ENCODE measurements at regions not wholly inside any gene's neighbourhood (a gene's known extent, or its start where the extent isn't known, plus 50 kb on each side); places are given as distances from the start of the nearest gene placed in this dataset.

- DNase-seq (no peak), ATAC-seq (ENCODE audit: low read depth) (no peak)
- ChIA-PET CTCF (no interaction called here), POLR2A (no interaction called here)
- no peaks in the 10 kb centered on the region for H4K20me1 ChIP-seq (ENCODE audit: control insufficient read depth, insufficient read depth, low read length, poor library complexity, severe bottlenecking)
- 100% methylated on average over 3 of the region's 3 CpGs for WGBS (ENCODE audit: insufficient coverage)
- H3K4me2 ChIP-seq (replicated peaks; ENCODE audit: low read depth, low read length, poor library complexity, severe bottlenecking) = no peak overlapping the region
- Mint-ChIP-seq H3K4me1 (no peaks in the 10 kb centered on the region), H3K9me3 (ENCODE audit: insufficient read depth) (peaks cover 9% of the 10 kb centered on the region), H3K27ac (no peak overlapping the region), H3K4me3 (no peak overlapping the region), H3K27me3 (peaks cover 24% of the 10 kb centered on the region)
- H3K9me3 ChIP-seq (ENCODE audit: control extremely low read depth in 1 of 3, control insufficient read depth in 2 of 3, insufficient read depth in 1 of 3, low read length in 2 of 3) = peaks cover 0 to 16% (median 0%) of the 10 kb centered on the region in 3 donors
- H3K4me3 ChIP-seq (ENCODE audit: control extremely low read depth in 1 of 5, extremely low read depth in 1 of 5, insufficient read depth in 1 of 5, low read depth in 2 of 5, low read length in 4 of 5) = no peak overlapping the region
- H3K27me3 ChIP-seq (replicated peaks in 1 of 4; ENCODE audit: control extremely low read depth in 1 of 4, control insufficient read depth in 3 of 4, insufficient read depth in 4 of 4, low read length in 3 of 4) = no peaks in the 10 kb centered on the region
- H2AFZ ChIP-seq (ENCODE audit: insufficient read depth, low read depth, low read length, poor library complexity, severe bottlenecking) = no peak overlapping the region
- TF ChIP-seq CTCF (IDR thresholded peaks at IDR 0.05) (no peak), EZH2 (IDR thresholded peaks at IDR 0.05; ENCODE audit: borderline replicate concordance, insufficient read depth, low read depth, low read length, poor library complexity, severe bottlenecking) (no peak)
- H3K4me1 ChIP-seq (ENCODE audit: control insufficient read depth in 2 of 2, insufficient read depth in 2 of 2, low read length in 2 of 2) = no peaks in the 10 kb centered on the region
- H3K9ac ChIP-seq (ENCODE audit: low read length) = no peak overlapping the region
- no peaks in the 10 kb centered on the region for H3K79me2 ChIP-seq (ENCODE audit: control insufficient read depth, insufficient read depth, low read length)
- intact Hi-C loops (cut with micrococcal nuclease) = no loop called here
- no peak overlapping the region for H3K27ac ChIP-seq (ENCODE audit: low read length in 2 of 2)
- no peaks in the 10 kb centered on the region for H3K36me3 ChIP-seq (replicated peaks in 1 of 2; ENCODE audit: control extremely low read depth in 1 of 2, control insufficient read depth in 1 of 2, extremely low read depth in 1 of 2, insufficient read depth in 2 of 2, low read length in 1 of 2)
Observed at GRCh38 chr10:78165617-78166016, 132.0 kb downstream of the RPS24 start.

- Histone ChIP-seq H3K4me3 (ENCODE audit: control extremely low read depth in 1 of 5, extremely low read depth in 1 of 5, insufficient read depth in 1 of 5, low read depth in 2 of 5, low read length in 4 of 5) (no peak overlapping the region), H4K20me1 (ENCODE audit: control insufficient read depth, insufficient read depth, low read length, poor library complexity, severe bottlenecking) (no peaks in the 10 kb centered on the region), H3K4me2 (replicated peaks; ENCODE audit: low read depth, low read length, poor library complexity, severe bottlenecking) (no peak overlapping the region), H3K9me3 (ENCODE audit: control extremely low read depth in 1 of 3, control insufficient read depth in 2 of 3, insufficient read depth in 1 of 3, low read length in 2 of 3) (peaks cover 0 to 16% (median 0%) of the 10 kb centered on the region in 3 donors), H3K79me2 (ENCODE audit: control insufficient read depth, insufficient read depth, low read length) (no peaks in the 10 kb centered on the region), H3K27me3 (replicated peaks in 1 of 4; ENCODE audit: control extremely low read depth in 1 of 4, control insufficient read depth in 3 of 4, insufficient read depth in 4 of 4, low read length in 3 of 4) (no peaks in the 10 kb centered on the region), H3K36me3 (replicated peaks in 1 of 2; ENCODE audit: control extremely low read depth in 1 of 2, control insufficient read depth in 1 of 2, extremely low read depth in 1 of 2, insufficient read depth in 2 of 2, low read length in 1 of 2) (no peaks in the 10 kb centered on the region), H2AFZ (ENCODE audit: insufficient read depth, low read depth, low read length, poor library complexity, severe bottlenecking) (no peak overlapping the region), H3K4me1 (ENCODE audit: control insufficient read depth in 2 of 2, insufficient read depth in 2 of 2, low read length in 2 of 2) (no peaks in the 10 kb centered on the region), H3K9ac (ENCODE audit: low read length) (no peak overlapping the region), H3K27ac (ENCODE audit: low read length in 2 of 2) (no peak overlapping the region)
- Mint-ChIP-seq H3K4me1 (no peaks in the 10 kb centered on the region), H3K27me3 (peaks cover 24% of the 10 kb centered on the region), H3K4me3 (no peak overlapping the region), H3K9me3 (ENCODE audit: insufficient read depth) (peaks cover 9% of the 10 kb centered on the region), H3K27ac (no peak overlapping the region)
- ATAC-seq (ENCODE audit: low read depth) = no peak
- no peak for TF ChIP-seq EZH2 (IDR thresholded peaks at IDR 0.05; ENCODE audit: borderline replicate concordance, insufficient read depth, low read depth, low read length, poor library complexity, severe bottlenecking)
- TF ChIP-seq CTCF (IDR thresholded peaks at IDR 0.05) = no peak
- no CpG with 5 or more reads among the region's 3 CpGs for WGBS (ENCODE audit: insufficient coverage)
- no peak for DNase-seq
- POLR2A ChIA-PET = no interaction called here
- CTCF ChIA-PET = no interaction called here
- intact Hi-C loops (cut with micrococcal nuclease) = no loop called here
Observed at GRCh38 chr10:78166261-78166660, 132.6 kb downstream of the RPS24 start.
